Sigmoid colon (tissue), 3 donors: ENCODE measurements at regions not wholly inside any gene's neighbourhood (a gene's known extent, or its start where the extent isn't known, plus 50 kb on each side); places are given as distances from the start of the nearest gene placed in this dataset.

Experiments
- POLR2A ChIP-seq, 2 donors: fragments of 450-650 bp; IDR thresholded peaks; one replicate each; pipeline ENCODE4 v1.6.1; 2016; ENCODE audit warnings: antibody characterized with exemption in 2 of 2, mild to moderate bottlenecking in 2 of 2, moderate library complexity in 2 of 2
- TF ChIP-seq, protein P1 (sequence below), 4 experiments: fragments of 450-650 bp in 3 of 4; fragments of 200-600 bp in 1 of 4; IDR thresholded peaks; one replicate each; pipeline ENCODE4 v1.5.1; 2016 to 2019; ENCODE audit warnings: antibody characterized with exemption in 4 of 4, mild to moderate bottlenecking in 3 of 4, moderate library complexity in 2 of 4

DNA sequence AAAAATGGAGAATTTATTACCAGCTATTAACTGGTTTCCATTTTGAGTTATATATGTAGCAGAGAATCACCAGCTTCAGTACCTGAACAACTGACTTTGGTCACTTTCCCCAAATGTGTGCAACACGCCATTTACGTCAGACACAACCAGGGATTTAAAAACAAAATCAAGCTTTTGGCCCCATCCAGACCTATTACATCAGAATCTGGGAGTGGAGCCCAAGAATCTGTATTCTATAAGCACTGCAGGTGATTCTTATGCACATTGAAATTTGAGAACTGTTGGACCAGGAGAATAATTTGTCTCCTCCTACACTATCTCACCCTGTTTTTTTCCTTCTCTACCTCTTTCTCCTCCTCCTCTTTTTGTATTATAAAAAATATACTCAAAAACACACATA lies 295.9 kb downstream of the PRELID2 start:
- TF ChIP-seq, protein P1, sequence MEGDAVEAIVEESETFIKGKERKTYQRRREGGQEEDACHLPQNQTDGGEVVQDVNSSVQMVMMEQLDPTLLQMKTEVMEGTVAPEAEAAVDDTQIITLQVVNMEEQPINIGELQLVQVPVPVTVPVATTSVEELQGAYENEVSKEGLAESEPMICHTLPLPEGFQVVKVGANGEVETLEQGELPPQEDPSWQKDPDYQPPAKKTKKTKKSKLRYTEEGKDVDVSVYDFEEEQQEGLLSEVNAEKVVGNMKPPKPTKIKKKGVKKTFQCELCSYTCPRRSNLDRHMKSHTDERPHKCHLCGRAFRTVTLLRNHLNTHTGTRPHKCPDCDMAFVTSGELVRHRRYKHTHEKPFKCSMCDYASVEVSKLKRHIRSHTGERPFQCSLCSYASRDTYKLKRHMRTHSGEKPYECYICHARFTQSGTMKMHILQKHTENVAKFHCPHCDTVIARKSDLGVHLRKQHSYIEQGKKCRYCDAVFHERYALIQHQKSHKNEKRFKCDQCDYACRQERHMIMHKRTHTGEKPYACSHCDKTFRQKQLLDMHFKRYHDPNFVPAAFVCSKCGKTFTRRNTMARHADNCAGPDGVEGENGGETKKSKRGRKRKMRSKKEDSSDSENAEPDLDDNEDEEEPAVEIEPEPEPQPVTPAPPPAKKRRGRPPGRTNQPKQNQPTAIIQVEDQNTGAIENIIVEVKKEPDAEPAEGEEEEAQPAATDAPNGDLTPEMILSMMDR (IDR thresholded peaks at IDR 0.05), result no peak
- no peak for TF ChIP-seq POLR2A (IDR thresholded peaks at IDR 0.05)
